ENCODE measurements at regions not wholly inside any gene's neighbourhood (a gene's known extent, or its start where the extent isn't known, plus 50 kb on each side); places are given as distances from the start of the nearest gene placed in this dataset.

DNA sequence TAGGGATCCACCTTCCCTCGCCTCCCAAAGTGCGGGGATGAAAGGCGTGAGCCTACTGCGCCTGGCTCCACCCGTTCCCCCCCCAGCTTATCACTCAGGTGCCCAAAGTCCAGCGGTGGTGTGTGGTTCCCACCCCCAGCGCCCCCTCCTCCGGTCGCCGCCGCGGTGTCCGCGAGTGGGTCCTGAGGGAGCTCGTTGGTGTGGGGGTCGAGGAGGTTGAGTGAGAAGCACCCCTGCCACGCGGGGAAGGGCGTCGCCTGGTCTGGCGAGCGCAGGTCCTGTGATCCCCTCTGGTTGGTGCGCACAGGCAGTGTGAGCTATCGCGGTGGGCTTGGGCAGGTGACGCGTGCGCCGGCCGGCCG lies 3900.6 kb upstream of the OR11H1 start:
- TF ChIP-seq POLR2A (IDR thresholded peaks at IDR 0.05; ENCODE audit: low read depth, low read length) (no peak), TAF1 (IDR thresholded peaks at IDR 0.05; ENCODE audit: borderline replicate concordance, low read depth, low read length) (no peak), POLR2AphosphoS5 (IDR thresholded peaks at IDR 0.05; ENCODE audit: low read depth, low read length) (no peak)
